Gastroesophageal sphincter (tissue), 4 donors: ENCODE measurements at regions not wholly inside any gene's neighbourhood (a gene's known extent, or its start where the extent isn't known, plus 50 kb on each side); places are given as distances from the start of the nearest gene placed in this dataset.

ENCODE experiments used
- ATAC-seq: fragments of 150-250 bp; one replicate; pipeline ENCODE4 v1.9.1; 2016; ENCODE audit warnings: mild to moderate bottlenecking, moderate library complexity
- H3K27ac ChIP-seq, 4 donors: fragments of 200-600 bp; sonication (generic) in 3 of 4; 1 replicate in 3 of 4; 2 replicates in 1 of 4; pipeline ENCODE4 v1.5.1; 2016 to 2019
- H3K27me3 ChIP-seq: fragments of 200-600 bp; sonication (generic); one replicate; pipeline ENCODE4 v1.5.1; 2019
- H3K36me3 ChIP-seq, 2 donors: fragments of 200-600 bp; sonication (generic); one replicate each; pipeline ENCODE4 v1.5.1; 2019; ENCODE audit warnings: control low read depth in 1 of 2
- H3K4me1 ChIP-seq, 3 donors: fragments of 200-600 bp; sonication (generic); 1 replicate in 2 of 3; 2 replicates in 1 of 3; pipeline ENCODE4 v1.5.1; 2016 to 2019; ENCODE audit warnings: control low read depth in 2 of 3
- H3K4me3 ChIP-seq, 2 donors: fragments of 200-600 bp; sonication (generic); one replicate each; pipeline ENCODE4 v1.5.1; 2019; ENCODE audit warnings: mild to moderate bottlenecking in 1 of 2, moderate library complexity in 1 of 2
- H3K9me3 ChIP-seq, 3 donors: fragments of 200-600 bp; sonication (generic); one replicate each; pipeline ENCODE4 v1.5.1; 2017 to 2019; ENCODE audit warnings: control low read depth in 2 of 3
- CTCF ChIP-seq, 4 experiments: fragments of 200-600 bp in 2 of 4; fragments of 450-650 bp in 2 of 4; sonication (generic) in 1 of 4; IDR thresholded peaks; one replicate each; pipeline ENCODE4 v1.5.1; 2017 to 2019; ENCODE audit warnings: antibody characterized with exemption in 4 of 4, mild to moderate bottlenecking in 2 of 4, moderate library complexity in 2 of 4
- EP300 ChIP-seq: sonication (generic); formaldehyde crosslinking; IDR thresholded peaks from one replicate; pipeline ENCODE4 v1.6.1; 2017; ENCODE audit warnings: antibody characterized with exemption, mild to moderate bottlenecking
- POLR2A ChIP-seq, 2 donors: fragments of 450-650 bp; IDR thresholded peaks; one replicate each; pipeline ENCODE4 v1.6.1; 2017; ENCODE audit warnings: antibody characterized with exemption in 2 of 2, mild to moderate bottlenecking in 2 of 2, moderate library complexity in 1 of 2
- POLR2AphosphoS5 ChIP-seq: sonication (generic); formaldehyde crosslinking; IDR thresholded peaks from one replicate; pipeline ENCODE4 v1.6.1; 2017; ENCODE audit warnings: antibody characterized with exemption
- WGBS, 2 donors: methylation state at CpG; one replicate each; pipeline ENCODE4 v1.1.5; 2018; ENCODE audit warnings: low coverage in 1 of 2; 5-methylcytosine and 5-hydroxymethylcytosine counted together

- H3K9me3 ChIP-seq: peaks cover 0 to 11% (median 0%) of the 10 kb centered on the region in 3 donors
- no peaks in the 10 kb centered on the region for H3K27me3 ChIP-seq
- H3K4me1 ChIP-seq: no peaks in the 10 kb centered on the region
- WGBS, 2 donors: 83 to 92% methylated on average over 1 of the region's 1 CpG
- no peak for ATAC-seq
- no peaks in the 10 kb centered on the region for H3K36me3 ChIP-seq
- no peak for TF ChIP-seq EP300
- TF ChIP-seq POLR2A (IDR thresholded peaks at IDR 0.05): no peak
- no peak for TF ChIP-seq CTCF (IDR thresholded peaks at IDR 0.05)
- TF ChIP-seq POLR2AphosphoS5: no peak
- H3K27ac ChIP-seq: no peak overlapping the region
- H3K4me3 ChIP-seq: no peak overlapping the region
Observed at GRCh38 chr13:68275758-68276157, 1045.6 kb upstream of the PCDH9 start.

- WGBS, 2 donors: 93 to 100% methylated on average over 1 to 9 of the region's 14 CpGs
- no peaks in the 10 kb centered on the region for H3K4me1 ChIP-seq
- no peak overlapping the region for H3K4me3 ChIP-seq
- peaks cover 0 to 11% (median 0%) of the 10 kb centered on the region in 3 donors for H3K9me3 ChIP-seq
- no peak overlapping the region for H3K27ac ChIP-seq
- no peaks in the 10 kb centered on the region for H3K36me3 ChIP-seq
- no peaks in the 10 kb centered on the region for H3K27me3 ChIP-seq
- no peak for TF ChIP-seq POLR2A (IDR thresholded peaks at IDR 0.05)
- TF ChIP-seq EP300: no peak
- no peak for TF ChIP-seq CTCF (IDR thresholded peaks at IDR 0.05)
- TF ChIP-seq POLR2AphosphoS5: no peak
- ATAC-seq: no peak
Observed at GRCh38 chr13:68272652-68273051, 1042.5 kb upstream of the PCDH9 start.

GRCh38 chr13:68264692-68265091 lies 1034.6 kb upstream of the PCDH9 start:
- Histone ChIP-seq H3K27ac (no peak overlapping the region), H3K4me3 (no peak overlapping the region), H3K27me3 (no peaks in the 10 kb centered on the region), H3K36me3 (no peaks in the 10 kb centered on the region), H3K9me3 (no peaks in the 10 kb centered on the region), H3K4me1 (no peaks in the 10 kb centered on the region)
- ATAC-seq: no peak
- WGBS, 2 donors: 73 to 82% methylated on average over 2 of the region's 2 CpGs
- TF ChIP-seq POLR2A (IDR thresholded peaks at IDR 0.05) (no peak), EP300 (no peak), POLR2AphosphoS5 (no peak), CTCF (IDR thresholded peaks at IDR 0.05) (no peak)

- no peaks in the 10 kb centered on the region for H3K4me1 ChIP-seq
- no peaks in the 10 kb centered on the region for H3K9me3 ChIP-seq
- no peaks in the 10 kb centered on the region for H3K27me3 ChIP-seq
- H3K4me3 ChIP-seq: no peak overlapping the region
- WGBS, 2 donors: 86 to 100% methylated on average over 2 to 3 of the region's 6 CpGs
- H3K27ac ChIP-seq: no peak overlapping the region
- ATAC-seq: no peak
- no peaks in the 10 kb centered on the region for H3K36me3 ChIP-seq
- TF ChIP-seq CTCF (IDR thresholded peaks at IDR 0.05) (no peak), POLR2AphosphoS5 (no peak), POLR2A (IDR thresholded peaks at IDR 0.05) (no peak), EP300 (no peak)
Observed at GRCh38 chr13:68261105-68261504, 1031.0 kb upstream of the PCDH9 start.

GRCh38 chr13:68257111-68257842 lies 1027.1 kb upstream of the PCDH9 start:
- no peak overlapping the region for H3K4me3 ChIP-seq
- TF ChIP-seq EP300: no peak
- H3K27me3 ChIP-seq: no peaks in the 10 kb centered on the region
- 84 to 89% methylated on average over 8 to 9 of the region's 15 CpGs for WGBS, 2 donors
- ATAC-seq: no peak
- no peaks in the 10 kb centered on the region for H3K4me1 ChIP-seq
- no peaks in the 10 kb centered on the region for H3K36me3 ChIP-seq
- H3K9me3 ChIP-seq: no peaks in the 10 kb centered on the region
- no peak overlapping the region for H3K27ac ChIP-seq
